ENCODE measurements at regions not wholly inside any gene's neighbourhood (a gene's known extent, or its start where the extent isn't known, plus 50 kb on each side); places are given as distances from the start of the nearest gene placed in this dataset.

GRCh38 chr1:234963180-234963903 lies 165.3 kb downstream of the TOMM20 start:
- H3K4me1 ChIP-seq (ENCODE audit: control insufficient read depth in 1 of 2, insufficient read depth in 2 of 2, low read length in 2 of 2), result peaks cover 73 to 78% of the 10 kb centered on the region in 2 donors
- Mint-ChIP-seq H3K4me1 (peaks cover 74% of the 10 kb centered on the region), H3K9me3 (peaks cover 0 to 4% (median 3%) of the 10 kb centered on the region in 7 donors), H3K4me3 (peak overlapping the region; percentile 70 to 85), H3K36me3 (peaks cover 3 to 9% of the 10 kb centered on the region in 2 donors), H3K27me3 (ENCODE audit: low read depth in 3 of 3) (peaks cover 0 to 2% (median 0%) of the 10 kb centered on the region in 3 donors), H3K27ac (peak overlapping the region; percentile 98 to 100 (median 100))
- no peak for TF ChIP-seq CTCF (IDR thresholded peaks at IDR 0.05)
- WGBS (ENCODE audit: insufficient coverage), result 9% methylated on average over 12 of the region's 15 CpGs
- H3K9me3 ChIP-seq (replicated peaks in 1 of 2; ENCODE audit: control insufficient read depth in 1 of 2, insufficient read depth in 1 of 2, low read length in 2 of 2), result no peaks in the 10 kb centered on the region
- H3K4me3 ChIP-seq (replicated peaks in 1 of 3; ENCODE audit: low read depth in 2 of 3, low read length in 3 of 3), result peak overlapping the region in 1 of 3 experiments; percentile 19
- peak overlapping the region; percentile 90 for H3K9ac ChIP-seq (ENCODE audit: insufficient read depth, low read length, poor library complexity, severe bottlenecking)
- DNase-seq, result peak; percentile 98 to 100 (median 99)
- H3K36me3 ChIP-seq (replicated peaks in 1 of 2; ENCODE audit: control insufficient read depth in 1 of 2, insufficient read depth in 2 of 2, low read length in 2 of 2), result no peaks in the 10 kb centered on the region
- peak overlapping the region; percentile 89 to 100 for H3K27ac ChIP-seq (ENCODE audit: low read depth in 1 of 2, low read length in 2 of 2)
- no peaks in the 10 kb centered on the region for H3K27me3 ChIP-seq (ENCODE audit: control insufficient read depth in 2 of 2, insufficient read depth in 2 of 2, low read length in 2 of 2)
- no peak overlapping the region for H2AFZ ChIP-seq (ENCODE audit: insufficient read depth, low read depth, low read length, poor library complexity, severe bottlenecking)
- peaks cover 8% of the 10 kb centered on the region for H3K79me2 ChIP-seq (ENCODE audit: insufficient read depth, low read length)
- intact Hi-C loops (cut with micrococcal nuclease), result loop anchor here (1.0 to 5.0 kb wide), 5 partner anchors 17 to 361 kb away; partner anchors contain the start of gene IRF2BP2 (in 1 of the 2)
- peak overlapping the region; percentile 59 for H3K4me2 ChIP-seq (replicated peaks; ENCODE audit: extremely low read depth, low read length, poor library complexity, severe bottlenecking)
- no peaks in the 10 kb centered on the region for H4K20me1 ChIP-seq (ENCODE audit: insufficient read depth, low read length)

- H3K9me3 ChIP-seq (replicated peaks in 1 of 2; ENCODE audit: control insufficient read depth in 1 of 2, insufficient read depth in 1 of 2, low read length in 2 of 2), result no peaks in the 10 kb centered on the region
- Mint-ChIP-seq H3K4me1 (peaks cover 78% of the 10 kb centered on the region), H3K9me3 (peaks cover 0 to 4% (median 3%) of the 10 kb centered on the region in 7 donors), H3K27me3 (ENCODE audit: low read depth in 3 of 3) (peaks cover 0 to 2% (median 0%) of the 10 kb centered on the region in 3 donors), H3K27ac (peak overlapping the region; percentile 98 to 100 (median 100)), H3K36me3 (peaks cover 4 to 13% of the 10 kb centered on the region in 2 donors), H3K4me3 (peak overlapping the region; percentile 70 to 85)
- H3K36me3 ChIP-seq (replicated peaks in 1 of 2; ENCODE audit: control insufficient read depth in 1 of 2, insufficient read depth in 2 of 2, low read length in 2 of 2), result no peaks in the 10 kb centered on the region
- H3K4me2 ChIP-seq (replicated peaks; ENCODE audit: extremely low read depth, low read length, poor library complexity, severe bottlenecking), result peak overlapping the region; percentile 59
- H3K27ac ChIP-seq (ENCODE audit: low read depth in 1 of 2, low read length in 2 of 2), result peak overlapping the region; percentile 89 to 100
- peak overlapping the region; percentile 90 for H3K9ac ChIP-seq (ENCODE audit: insufficient read depth, low read length, poor library complexity, severe bottlenecking)
- H3K27me3 ChIP-seq (ENCODE audit: control insufficient read depth in 2 of 2, insufficient read depth in 2 of 2, low read length in 2 of 2), result no peaks in the 10 kb centered on the region
- H3K79me2 ChIP-seq (ENCODE audit: insufficient read depth, low read length), result peaks cover 10% of the 10 kb centered on the region
- intact Hi-C loops (cut with micrococcal nuclease), result loop anchor here (5.0 kb wide), 4 partner anchors 95 to 360 kb away; partner anchors contain the start of gene IRF2BP2 (in 1 of the 2)
- H4K20me1 ChIP-seq (ENCODE audit: insufficient read depth, low read length), result no peaks in the 10 kb centered on the region
- no peak overlapping the region for H2AFZ ChIP-seq (ENCODE audit: insufficient read depth, low read depth, low read length, poor library complexity, severe bottlenecking)
- peaks cover 79 to 82% of the 10 kb centered on the region in 2 donors for H3K4me1 ChIP-seq (ENCODE audit: control insufficient read depth in 1 of 2, insufficient read depth in 2 of 2, low read length in 2 of 2)
- peak overlapping the region; percentile 5 to 37 (median 17) for H3K4me3 ChIP-seq (replicated peaks in 1 of 3; ENCODE audit: low read depth in 2 of 3, low read length in 3 of 3)
- 4% methylated on average over 3 of the region's 9 CpGs for WGBS (ENCODE audit: insufficient coverage)
- TF ChIP-seq CTCF (IDR thresholded peaks at IDR 0.05), result no peak
- peak; percentile 64 to 73 (median 66) for DNase-seq
Measured at GRCh38 chr1:234962340-234962989, 166.2 kb downstream of the TOMM20 start.

All from CD14-positive monocyte (primary cell).